Daoy (cell line): ENCODE measurements at regions not wholly inside any gene's neighbourhood (a gene's known extent, or its start where the extent isn't known, plus 50 kb on each side); places are given as distances from the start of the nearest gene placed in this dataset.

Experiments
- DNase-seq: peaks from one replicate; pipeline ENCODE4 v3.0.0-alpha.2; 2015; ENCODE audit warnings: low read depth

DNA sequence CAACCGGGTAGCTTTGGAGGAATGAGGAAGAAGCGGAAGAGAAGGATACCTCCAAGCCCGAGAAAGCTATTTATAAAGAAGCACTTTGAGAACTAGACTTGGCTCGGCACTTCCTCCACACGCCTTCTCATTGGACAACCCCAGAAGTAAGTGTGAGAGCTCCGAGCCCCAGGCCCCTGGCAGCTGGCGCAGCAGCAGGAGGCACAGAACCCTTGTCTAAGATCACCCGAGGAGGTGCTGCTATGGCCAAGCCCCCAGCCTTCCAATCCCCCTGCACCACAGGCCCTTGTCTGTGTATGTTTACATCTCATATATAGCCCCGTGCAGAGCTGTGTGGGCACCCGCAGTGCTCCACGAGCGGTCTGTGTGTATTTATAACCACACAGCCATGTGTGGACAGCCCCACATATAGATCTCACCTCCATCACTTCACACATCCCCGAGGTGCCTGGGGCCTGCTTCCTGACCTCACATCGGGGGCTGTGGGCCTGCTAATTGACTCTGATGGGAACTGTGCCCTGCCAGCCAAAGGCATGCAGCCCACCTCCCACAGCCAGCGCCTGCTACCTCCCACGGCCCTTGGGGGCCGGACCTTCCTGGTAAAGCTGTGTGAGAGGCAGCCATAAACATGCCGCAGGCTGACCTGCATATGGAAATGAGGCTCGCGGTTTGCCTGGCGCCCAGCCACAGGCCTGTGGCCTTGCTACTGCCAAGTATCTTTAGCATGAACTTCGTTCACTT lies 96.1 kb downstream of the C17orf67 start:
- peak; percentile 76 for DNase-seq

DNA sequence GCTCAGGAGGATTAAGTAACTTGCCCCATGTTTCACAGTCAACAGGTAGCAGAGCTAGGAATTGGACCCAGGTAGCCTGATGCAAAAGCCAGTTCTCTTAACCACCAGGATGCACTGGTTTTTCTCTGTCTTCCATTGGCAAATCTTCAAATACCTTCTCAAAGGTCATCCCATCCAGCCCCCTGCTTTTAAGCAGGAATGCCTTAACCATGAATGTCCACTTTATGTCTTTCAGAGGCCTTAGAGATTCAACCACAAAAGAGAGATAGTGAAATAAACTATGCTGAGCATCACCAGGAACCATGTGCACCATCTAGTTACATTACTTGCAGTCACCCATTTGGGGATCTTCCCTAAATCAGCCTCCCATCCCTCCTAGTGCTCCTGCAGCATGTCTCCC lies 94.3 kb downstream of the C17orf67 start:
- no peak for DNase-seq

DNA sequence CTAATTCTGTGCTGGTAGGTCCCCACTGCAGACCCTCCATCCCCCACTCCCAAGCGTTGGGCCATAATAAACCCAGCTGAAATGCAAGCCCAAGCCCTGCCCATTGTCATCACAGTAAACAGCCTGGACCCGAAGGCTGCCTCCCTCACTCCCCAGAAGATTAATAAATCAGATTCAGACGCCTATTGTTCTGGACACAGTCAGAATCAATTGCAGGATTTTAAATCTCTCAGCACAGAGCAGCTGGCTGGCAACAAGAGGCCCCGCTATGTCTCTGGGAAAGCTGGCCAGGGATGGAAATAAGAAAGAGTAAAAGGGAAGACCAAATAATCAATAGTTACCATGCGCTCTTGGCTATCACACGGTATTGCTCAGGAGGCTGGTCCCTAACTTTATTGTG lies 93.9 kb downstream of the C17orf67 start:
- no peak for DNase-seq

DNA sequence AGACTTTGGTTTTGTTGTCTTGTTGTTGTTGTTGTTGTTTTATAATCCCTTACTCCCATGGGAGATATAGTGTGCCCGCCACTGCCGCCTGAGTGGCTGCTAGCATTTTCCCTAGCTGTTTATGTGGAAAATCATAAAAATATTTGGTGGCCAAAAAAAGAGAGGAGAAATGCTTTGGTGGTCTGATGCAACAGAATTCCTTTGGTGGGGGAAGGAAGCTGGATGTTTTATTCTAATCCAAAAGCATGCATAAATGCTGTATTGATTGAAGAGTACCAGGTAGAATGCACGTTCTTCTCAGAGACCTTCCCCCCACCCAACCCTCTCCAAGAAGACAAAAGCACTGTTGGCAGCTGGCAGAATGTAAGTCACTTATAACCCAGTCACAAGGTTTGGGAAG lies 93.2 kb downstream of the C17orf67 start:
- DNase-seq: no peak
